HG03571 (cell line): ENCODE measurements at regions not wholly inside any gene's neighbourhood (a gene's known extent, or its start where the extent isn't known, plus 50 kb on each side); places are given as distances from the start of the nearest gene placed in this dataset.

ENCODE experiments used
- ATAC-seq: cut with Tn5 transposase; IDR thresholded peaks from one replicate; pipeline ENCODE4 v1.9.1; 2021; ENCODE audit not compliant: unreplicated experiment

DNA sequence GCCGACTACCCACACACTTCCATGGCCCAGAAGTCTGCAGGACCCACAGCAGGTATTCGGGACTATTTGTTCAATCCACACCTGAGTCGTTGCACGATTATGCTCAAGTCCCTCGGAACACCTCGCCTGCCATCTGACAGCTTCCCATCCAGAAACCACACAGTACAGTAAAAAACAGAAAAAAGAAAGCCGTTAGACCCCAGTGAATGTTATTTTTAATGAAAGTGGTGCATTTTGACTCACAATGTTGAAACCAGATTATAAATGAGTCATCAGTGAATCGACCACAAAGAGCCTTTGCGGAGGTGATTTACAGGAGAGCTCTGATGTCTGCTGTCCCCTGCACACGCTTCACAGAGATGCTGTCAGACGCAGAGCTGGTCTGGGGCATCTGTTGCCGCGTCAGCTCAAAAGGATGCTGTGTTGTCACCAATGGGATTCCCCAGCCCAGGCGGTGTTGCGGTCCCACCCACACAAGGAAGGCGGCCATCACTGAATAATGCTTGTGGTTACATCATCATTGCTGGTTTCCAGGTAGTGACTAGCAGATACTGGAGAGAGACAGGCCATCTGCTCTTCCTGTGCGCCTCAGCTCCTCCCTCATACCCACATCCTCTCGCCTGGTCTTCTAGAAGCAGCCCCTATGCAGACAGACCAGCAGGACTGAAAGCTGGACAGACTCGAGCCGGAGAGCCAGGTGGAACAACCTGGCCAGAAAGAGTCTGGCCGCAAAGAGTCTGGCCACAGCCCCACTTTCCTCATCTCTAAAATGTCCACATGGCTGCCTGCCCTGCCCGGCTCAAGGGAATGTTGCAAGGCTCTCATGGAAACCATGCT lies 116.8 kb downstream of the TOMM20 start:
- peak; percentile 71 for ATAC-seq

- no peak for ATAC-seq
Measured at GRCh38 chr1:235011064-235011598, 117.5 kb downstream of the TOMM20 start.

GRCh38 chr1:235009561-235010306 lies 118.9 kb downstream of the TOMM20 start:
- ATAC-seq: no peak

- ATAC-seq: no peak
Measured at GRCh38 chr1:235009074-235009473, 119.6 kb downstream of the TOMM20 start.

GRCh38 chr1:235008239-235008638 lies 120.4 kb downstream of the TOMM20 start:
- no peak for ATAC-seq

GRCh38 chr1:235006816-235007215 lies 121.8 kb downstream of the TOMM20 start:
- ATAC-seq: no peak

DNA sequence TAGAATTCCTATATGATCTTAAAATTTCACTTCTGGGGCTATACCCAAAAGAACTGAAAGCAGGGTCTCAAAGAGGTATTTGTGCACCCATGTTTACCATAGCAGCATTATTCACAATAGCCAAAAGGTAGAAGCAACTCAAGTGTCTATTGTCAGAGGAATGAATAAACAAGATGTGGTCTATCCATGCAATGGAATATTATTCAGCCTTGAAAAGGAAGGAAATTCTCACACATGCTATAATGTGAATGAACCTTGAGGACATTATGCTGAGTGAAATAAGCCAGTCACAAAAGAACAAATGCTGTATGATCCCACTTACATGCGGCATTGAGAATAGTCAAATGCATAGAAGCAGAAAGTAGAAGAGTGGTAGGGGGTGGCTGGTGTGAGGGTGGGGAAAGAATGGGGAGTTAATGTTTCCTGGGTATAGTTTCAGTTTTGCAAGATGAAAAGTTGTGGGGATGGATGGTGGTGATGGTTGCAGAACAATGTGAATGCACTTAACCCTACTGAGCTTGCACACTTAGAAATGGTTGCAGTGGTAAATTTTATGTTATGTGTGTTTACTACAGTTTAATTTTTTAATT lies 122.4 kb downstream of the TOMM20 start:
- ATAC-seq: no peak

- ATAC-seq: no peak
Measured at GRCh38 chr1:235004840-235005391, 123.7 kb downstream of the TOMM20 start.

- no peak for ATAC-seq
Measured at GRCh38 chr1:235004276-235004675, 124.4 kb downstream of the TOMM20 start.

- no peak for ATAC-seq
Measured at GRCh38 chr1:235002706-235003300, 125.8 kb downstream of the TOMM20 start.

DNA sequence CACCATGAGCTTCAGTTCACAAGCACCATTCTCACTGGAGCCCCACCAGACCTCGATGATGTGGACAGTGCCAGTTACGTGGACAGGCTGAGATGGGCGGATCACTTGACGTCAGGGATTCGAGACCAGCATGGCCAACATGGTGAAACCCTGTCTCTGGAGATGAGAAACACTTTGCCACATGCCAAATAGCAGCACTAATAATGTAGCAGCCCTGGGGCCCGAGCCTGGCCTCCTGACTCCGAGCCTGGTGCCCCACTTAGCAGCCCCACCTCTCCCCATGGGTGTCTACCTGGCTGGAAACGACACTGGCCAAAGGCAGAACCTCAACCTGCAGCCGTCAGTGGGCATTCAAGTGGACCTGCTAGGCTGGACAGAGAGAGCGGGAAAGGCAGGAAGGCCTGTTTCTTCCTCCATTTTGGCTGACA lies 129.1 kb downstream of the TOMM20 start:
- ATAC-seq: no peak

DNA sequence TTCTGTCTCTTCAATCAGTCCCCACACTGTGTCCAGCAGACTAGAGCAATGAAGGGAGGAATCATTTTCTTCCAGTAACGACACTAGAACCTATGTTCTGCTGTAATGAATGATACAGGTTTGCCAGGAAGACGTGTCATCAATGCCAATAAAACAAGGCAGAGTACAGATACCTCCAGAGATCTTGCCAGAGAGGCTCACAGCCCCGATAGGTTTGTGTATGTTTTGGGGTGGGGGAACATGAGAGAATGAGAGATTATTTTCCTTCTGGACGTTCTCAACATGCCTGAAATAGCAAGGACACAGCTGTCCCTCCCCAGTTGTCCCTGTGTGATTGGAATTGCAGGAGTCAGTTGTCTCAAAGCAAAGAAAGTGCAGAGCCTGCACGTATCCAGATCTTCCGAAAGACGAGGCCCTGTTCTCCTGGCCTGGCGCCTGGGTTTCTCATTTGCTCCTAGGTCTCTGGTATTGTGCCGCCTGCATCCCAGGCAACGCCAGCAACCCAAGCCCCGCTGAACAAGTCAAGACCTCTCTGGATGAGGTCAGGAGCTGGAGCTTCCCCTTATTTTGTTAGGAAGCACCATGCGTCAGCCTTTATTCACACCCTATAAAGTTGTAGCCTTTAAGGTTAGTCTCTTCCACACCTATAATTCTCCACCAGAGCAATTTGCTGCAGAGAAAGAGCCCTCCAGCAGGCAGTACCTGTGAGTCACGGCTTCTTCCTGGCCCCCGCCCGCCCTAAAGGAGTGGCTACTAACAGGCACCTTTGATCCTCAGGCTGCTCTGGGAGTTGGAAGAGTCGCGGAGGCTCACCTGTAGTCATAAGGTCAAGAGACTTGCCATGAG lies 130.5 kb downstream of the TOMM20 start:
- no peak for ATAC-seq

DNA sequence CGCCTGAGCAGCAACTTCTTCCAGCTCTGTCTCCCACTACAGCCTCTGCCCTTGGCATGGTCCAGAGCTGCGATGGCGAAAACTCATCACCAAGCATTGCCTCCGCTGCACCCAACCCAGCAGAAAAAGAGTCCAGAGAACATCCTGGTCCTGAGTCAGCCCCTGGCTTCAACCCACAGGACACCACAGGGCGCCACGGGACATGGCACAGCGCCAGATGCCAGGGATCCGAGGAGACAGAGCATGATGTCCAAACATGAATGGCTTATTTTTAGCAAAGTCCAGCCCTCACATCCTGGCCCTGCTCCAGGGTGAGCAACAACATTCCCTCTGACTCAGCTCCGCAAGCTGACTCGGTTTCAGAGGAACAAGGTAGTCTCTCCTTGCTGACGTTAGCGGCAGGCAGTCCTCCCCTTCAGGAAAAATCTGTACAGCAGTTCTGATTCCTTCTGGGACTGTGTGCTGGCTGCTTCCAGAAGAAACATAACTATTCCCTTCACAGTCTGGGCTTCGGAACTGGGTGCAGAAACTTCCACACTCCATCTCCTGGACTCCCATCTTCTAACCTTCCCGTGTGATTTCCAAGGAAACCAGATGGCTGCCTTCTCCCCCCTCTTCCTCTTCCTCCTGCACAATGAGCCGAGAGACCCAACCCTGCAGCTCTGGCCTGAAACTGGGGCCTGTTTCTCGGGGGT lies 131.3 kb downstream of the TOMM20 start:
- ATAC-seq: no peak

DNA sequence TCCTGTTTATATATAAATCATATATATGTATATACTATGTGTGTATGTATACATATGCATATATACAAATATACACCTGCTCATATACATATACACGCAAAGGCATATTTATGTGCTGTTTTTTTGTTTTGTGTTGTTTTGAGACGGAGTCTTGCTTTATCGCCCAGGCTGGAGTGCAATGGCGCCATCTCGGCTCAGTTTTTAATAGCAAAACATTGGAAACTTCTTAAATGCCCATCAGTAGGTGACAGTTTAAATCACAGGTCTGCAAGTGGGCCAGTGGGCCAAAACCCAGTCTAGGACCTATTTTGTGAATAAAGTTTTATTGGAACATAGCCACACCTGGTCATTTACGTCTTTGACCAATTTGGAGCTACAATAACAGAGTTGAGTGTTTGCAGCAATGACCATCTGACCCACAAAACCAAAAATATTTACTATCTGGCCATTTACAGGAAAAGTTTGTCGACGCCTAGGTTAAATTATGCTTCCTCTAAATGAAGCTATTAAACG lies 132.3 kb downstream of the TOMM20 start:
- ATAC-seq: no peak

GRCh38 chr1:234994436-234995295 lies 134.0 kb downstream of the TOMM20 start:
- no peak for ATAC-seq

- no peak for ATAC-seq
Measured at GRCh38 chr1:234992065-234992464, 136.6 kb downstream of the TOMM20 start.

GRCh38 chr1:234990874-234991801 lies 137.5 kb downstream of the TOMM20 start:
- ATAC-seq: no peak
